ENCODE measurements at regions not wholly inside any gene's neighbourhood (a gene's known extent, or its start where the extent isn't known, plus 50 kb on each side); places are given as distances from the start of the nearest gene placed in this dataset.
A peak's percentile ranks its signal among the peaks of the same experiment; 100 is the strongest.
"Not testable (repeated sequence)": the region's sequence is repeated elsewhere in the genome, so short reads cannot be mapped to it uniquely, and the experiment has no call there.

GRCh38 chr20:47906348-47906660 is 121.0 kb upstream of the SULF2 start:
- no peak for DNase-seq

GRCh38 chr20:47905628-47906347 is 120.5 kb upstream of the SULF2 start:
- DNase-seq: no peak

GRCh38 chr20:47903009-47903408 is 117.7 kb upstream of the SULF2 start:
- DNase-seq: not testable (repeated sequence)

GRCh38 chr20:47899313-47899712 is 114.0 kb upstream of the SULF2 start:
- not testable (repeated sequence) for DNase-seq

DNA sequence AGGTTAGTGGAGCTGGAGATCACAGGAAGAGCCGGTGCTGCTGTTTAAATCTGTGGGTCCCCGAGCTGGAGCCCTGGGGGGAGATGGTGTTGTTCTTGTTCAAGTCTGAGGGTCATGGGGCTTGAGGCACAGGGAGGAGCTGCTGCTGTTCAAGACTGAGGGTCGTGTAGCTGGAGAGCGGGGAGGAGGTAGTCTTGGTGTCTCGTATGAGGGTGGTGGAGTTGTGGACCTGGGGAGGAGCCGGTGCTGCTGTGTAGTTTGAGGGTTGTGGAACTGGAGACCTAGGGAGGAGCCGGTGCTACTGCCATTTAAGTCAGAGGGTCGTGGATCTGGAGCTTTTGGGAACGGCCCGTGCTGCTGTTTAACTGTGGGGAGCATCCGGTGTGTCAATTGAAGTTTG is 112.2 kb upstream of the SULF2 start:
- DNase-seq: no peak

DNA sequence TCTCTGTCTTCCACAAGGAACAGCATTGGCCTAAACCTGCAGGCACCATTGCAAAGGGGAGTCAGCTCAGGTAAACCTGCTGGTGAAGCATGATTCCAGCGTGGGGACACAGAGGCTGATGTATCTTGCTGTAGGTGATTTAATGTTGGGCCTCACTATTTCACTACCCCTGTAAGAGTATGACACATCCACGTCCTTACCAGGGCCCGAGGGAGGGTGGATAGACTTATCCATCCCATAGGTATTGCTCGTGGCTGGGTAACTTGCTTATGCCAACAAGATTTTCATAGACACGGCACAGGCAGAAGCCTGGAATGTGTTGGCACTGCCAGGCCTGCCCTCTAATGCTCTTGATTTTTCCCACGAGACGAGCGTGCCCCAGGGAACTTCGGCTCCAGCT is 107.4 kb upstream of the SULF2 start:
- DNase-seq: not testable (repeated sequence)

- not testable (repeated sequence) for DNase-seq
These were observed 105.4 kb upstream of the SULF2 start for GRCh38 chr20:47890708-47891107.

GRCh38 chr20:47889751-47890150 is 104.5 kb upstream of the SULF2 start:
- DNase-seq: not testable (repeated sequence)

DNA sequence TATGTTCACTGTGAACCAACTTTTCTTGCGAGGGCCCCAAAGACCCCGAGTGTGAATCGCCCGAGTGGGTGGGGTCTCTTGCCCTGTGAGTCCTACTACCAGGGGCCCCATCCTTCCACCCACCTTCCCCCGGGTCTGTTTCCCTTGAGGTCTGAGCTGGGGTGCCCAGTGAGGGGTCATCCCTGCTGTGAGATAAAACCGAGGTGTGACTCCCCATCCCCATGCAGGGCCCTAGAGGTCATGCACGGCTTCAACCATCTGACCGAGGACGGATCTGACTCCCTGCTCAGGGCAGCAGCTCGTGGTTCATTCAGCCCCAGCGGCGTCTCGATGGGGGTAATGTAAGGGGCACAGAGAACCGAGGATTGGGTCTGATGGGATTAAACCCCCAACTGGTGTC is 103.1 kb upstream of the SULF2 start:
- DNase-seq: no peak

DNA sequence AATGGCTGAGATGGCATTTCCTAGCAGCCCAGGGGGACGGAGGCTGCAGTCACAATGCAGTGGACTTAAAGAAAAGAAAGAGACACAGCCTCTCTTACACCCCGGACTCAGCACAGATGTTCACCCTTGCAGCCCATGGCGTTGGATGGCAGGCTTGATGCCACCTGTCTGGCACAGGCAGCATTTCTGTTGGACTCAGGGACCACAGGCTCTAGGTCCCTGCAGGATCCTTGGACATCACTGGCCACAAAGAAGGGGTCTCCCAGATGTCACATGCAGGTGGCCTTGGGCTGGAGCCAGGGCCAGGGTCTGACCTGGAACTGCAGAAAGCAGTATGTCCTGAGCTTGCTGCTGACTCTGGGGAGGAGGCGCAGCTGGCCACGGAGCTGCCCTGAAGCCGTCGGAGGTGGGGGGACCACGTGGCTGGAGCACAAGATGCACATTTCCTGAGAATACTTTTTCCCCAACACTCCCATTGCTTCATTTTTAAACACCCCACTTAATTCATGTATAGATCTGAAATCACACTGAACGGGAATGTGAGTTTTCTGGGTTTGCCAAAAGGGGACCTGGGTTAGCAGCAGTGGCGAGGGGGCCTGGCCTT is 102.3 kb upstream of the SULF2 start:
- DNase-seq: no peak

GRCh38 chr20:47887064-47887463 is 101.8 kb upstream of the SULF2 start:
- DNase-seq: no peak

DNA sequence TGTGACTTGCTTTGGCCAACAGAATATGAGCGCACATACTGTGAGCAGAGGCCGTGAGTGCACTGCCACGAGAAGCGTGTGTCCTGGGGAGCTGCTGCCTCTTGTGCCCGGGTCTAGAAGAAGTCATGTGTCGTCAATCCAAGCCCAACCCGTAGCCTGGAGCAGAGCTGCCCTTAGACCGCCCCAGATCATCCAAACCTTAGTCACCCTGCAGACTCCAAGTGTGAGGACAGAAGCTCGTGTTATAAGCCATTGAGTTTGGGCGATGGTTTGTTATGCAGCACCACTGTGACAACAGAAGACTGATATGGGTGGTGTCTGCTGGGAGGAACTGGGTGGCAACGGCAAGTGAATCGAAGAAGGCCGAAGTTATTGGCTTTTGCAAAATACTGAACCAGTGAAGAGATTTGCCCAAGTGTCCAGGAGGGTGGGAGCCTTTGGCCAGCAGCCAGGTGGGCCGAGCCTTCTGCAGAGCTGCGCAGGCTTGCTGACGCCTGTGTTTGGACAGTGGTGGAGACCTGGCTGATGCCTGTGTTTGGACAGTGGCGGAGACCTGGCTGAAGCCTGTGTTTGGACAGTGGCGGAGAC is 101.3 kb upstream of the SULF2 start:
- DNase-seq: no peak

DNA sequence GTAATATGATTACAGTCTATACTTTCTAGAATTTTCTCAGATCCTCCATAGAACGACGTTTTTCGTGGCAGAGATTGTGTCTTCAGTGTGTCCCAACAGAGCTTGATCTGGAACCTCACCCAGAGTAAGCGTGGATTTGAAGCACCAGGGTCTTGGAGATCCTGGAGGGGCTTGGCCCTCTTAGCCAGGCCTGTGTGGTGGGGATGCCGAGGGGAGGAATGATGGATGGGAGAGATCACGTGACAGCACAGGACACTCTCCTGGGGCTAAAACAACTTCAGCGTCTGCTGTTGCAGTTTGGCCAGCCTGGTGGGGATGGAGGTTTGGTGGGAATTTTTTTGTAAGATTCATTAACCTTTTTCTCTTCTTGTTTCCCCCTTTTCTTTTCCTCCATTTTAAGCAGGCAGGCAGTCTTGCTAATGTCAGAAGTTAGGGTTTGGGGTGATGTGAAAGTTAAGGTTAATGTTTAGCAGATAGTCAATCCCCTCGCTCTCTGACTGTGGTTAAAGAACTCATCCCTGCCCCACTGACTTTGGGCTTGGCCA is 100.7 kb upstream of the SULF2 start:
- no peak for DNase-seq

DNA sequence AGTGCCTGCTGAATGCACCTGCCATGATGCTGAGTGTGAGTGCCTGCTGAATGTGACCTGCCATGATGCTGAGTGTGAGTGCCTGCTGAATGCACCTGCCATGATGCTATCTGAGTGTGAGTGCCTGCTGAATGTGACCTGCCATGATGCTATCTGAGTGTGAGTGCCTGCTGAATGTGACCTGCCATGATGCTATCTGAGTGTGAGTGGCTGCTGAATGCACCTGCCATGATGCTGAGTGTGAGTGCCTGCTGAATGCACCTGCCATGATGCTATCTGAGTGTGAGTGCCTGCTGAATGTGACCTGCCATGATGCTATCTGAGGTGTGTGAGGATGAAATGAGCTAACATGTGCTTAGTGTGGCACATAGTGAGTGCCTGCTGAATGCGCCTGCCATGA is 98.7 kb upstream of the SULF2 start:
- not testable (repeated sequence) for DNase-seq

DNA sequence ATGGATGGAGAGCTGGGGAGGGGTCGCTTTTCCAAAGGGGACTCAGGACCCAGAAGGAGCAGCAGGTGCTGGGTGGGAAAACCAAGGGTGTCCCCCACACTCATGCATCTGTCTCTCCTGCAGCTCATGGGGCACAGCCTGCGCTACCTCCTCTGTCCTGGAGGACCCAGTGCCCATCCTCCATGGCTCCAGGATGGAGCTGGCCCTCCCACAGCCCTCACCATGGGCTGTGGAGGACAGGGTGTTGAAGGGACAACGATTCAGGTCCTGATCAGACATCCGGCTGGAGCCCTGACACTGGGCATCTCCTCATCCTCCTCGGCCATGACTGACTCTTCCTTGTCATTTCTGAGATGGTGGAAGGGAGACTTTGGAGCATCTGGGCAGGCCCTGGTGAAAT is 97.9 kb upstream of the SULF2 start:
- no peak for DNase-seq

DNA sequence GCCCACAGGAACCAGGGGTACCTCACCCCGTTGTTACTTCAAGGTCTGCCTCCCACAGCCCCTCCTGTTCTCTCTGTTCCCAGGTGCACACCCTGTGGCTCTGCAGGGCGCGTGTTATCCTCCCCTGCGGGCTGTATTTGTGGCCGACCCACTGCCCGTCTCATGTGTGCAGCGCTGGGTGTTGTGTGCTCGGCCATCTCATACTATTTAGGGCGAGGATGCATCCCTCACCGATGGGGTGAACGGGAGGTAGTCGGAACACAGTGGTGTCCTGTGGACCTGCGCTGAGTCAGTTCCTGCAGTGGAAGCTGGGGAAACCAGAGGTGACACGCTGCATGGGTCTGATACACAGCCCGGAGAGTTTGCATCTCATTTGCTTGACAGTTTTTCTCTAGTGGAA is 94.5 kb upstream of the SULF2 start:
- no peak for DNase-seq

GRCh38 chr20:47878601-47879027 is 93.3 kb upstream of the SULF2 start:
- no peak for DNase-seq

- DNase-seq: peak; percentile 17
These were observed 91.2 kb upstream of the SULF2 start for GRCh38 chr20:47876311-47877088.

- DNase-seq: no peak
These were observed 90.2 kb upstream of the SULF2 start for GRCh38 chr20:47875297-47876025.

DNA sequence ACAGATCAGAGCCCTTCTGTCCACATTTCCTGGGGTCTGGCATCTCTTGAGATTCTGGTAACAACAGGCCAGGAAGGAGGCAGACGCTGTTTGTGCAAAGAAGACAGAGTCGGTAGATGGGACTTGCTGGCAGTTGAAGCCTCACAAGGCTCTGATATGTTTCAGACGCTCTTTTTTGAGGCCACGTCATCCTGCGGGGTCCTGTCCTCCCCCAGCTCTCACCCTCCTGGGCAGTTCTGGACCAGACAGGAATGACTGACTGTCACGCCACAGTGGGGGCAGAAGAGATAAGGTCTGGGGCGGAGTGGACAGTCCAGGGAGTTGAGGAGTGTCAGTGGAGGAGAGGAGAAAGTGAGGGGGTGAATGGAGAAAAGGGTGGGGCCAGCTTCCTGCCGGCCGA is 87.1 kb upstream of the SULF2 start:
- DNase-seq: no peak

DNA sequence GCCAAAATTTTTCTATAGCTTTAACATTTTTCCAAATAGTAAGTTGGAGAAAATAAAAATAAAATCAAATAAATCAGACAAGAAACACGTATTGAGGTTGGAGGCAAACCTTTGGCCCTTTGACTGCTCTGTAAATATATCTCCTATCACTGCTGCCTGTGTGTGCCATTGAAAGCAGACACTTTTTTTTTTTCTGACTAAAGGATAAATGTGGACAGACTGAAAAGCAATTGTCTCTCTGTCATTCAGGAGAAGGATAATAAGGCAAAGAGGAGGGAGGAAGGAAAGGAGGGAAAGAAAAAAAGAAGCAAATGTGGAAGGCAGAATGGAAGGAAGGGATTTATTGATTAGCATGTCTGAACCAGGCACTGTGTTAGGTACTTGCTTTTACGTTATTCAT is 85.2 kb upstream of the SULF2 start:
- no peak for DNase-seq

DNA sequence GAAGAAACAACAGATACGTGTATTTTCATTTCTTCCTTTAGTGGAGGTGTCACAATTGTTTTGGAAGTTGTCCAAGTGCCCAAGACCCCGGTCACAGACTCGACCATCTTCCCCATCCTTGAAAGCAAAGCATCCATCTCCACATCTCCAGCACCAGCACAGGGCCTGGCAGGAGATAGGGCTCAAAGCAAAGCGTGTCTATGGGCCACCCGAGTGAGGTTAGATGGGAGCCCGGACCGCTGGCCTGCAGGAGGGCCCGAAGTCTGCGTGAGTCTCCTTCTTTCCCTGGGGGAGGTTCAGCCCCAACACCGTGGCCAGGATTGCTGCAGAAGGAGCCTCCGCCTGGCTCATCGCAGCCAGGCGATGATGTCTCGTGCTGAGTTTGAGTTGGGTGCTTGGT is 83.5 kb upstream of the SULF2 start:
- DNase-seq: no peak

GRCh38 chr20:47868236-47868635 is 83.0 kb upstream of the SULF2 start:
- no peak for DNase-seq

All from NCI-H1105 (cell line).